Endothelial cell of umbilical vein (primary cell): ENCODE measurements at regions not wholly inside any gene's neighbourhood (a gene's known extent, or its start where the extent isn't known, plus 50 kb on each side); places are given as distances from the start of the nearest gene placed in this dataset.

Source experiments
- BruUV-seq: library from RNA; stranded (reverse); fragments of 400-500 nt; replicated peaks from 2 replicates; lab custom pipeline; 2021; lab: Mats Ljungman, UMichigan
- CTCF ChIA-PET: fragments of 300-600, 350-600 bp; sonication (Branson Sonifier 250); formaldehyde crosslinking; loops from one replicate; lab custom pipeline; 2021; ENCODE audit warnings: antibody characterized with exemption, inconsistent platforms; lab: Charles Lee
- POLR2A ChIA-PET: fragments of 300-600, 350-600 bp; sonication (Branson Sonifier 250); formaldehyde crosslinking; loops from one replicate; lab custom pipeline; 2021; ENCODE audit warnings: antibody characterized with exemption, inconsistent platforms; lab: Charles Lee
- DNase-seq: peaks from one replicate; pipeline ENCODE4 v3.0.0-alpha.2; 2011; ENCODE audit warnings: low read depth, low spot score
- FAIRE-seq: peaks from 2 replicates; lab custom pipeline; 2011; peaks lifted over from hg19 to GRCh38; lab: Jason Lieb, UNC
- H2AFZ ChIP-seq: 2 replicates; pipeline ENCODE4 v1.6.0; 2012; ENCODE audit warnings: low read depth, low read length, control low read depth, inconsistent platforms
- H3K27ac ChIP-seq: 2 replicates; pipeline ENCODE4 v1.5.1; 2011; ENCODE audit warnings: low read depth, mild to moderate bottlenecking, control low read depth, low read length, moderate library complexity; ENCODE audit not compliant: insufficient read depth
- H3K27me3 ChIP-seq, 2 experiments: 2 replicates each; pipeline versions ENCODE4 v1.6.0 to v1.6.1; 2011; ENCODE audit warnings: low read length in 2 of 2, mixed read lengths in 1 of 2; ENCODE audit not compliant: control insufficient read depth in 2 of 2, insufficient read depth in 2 of 2
- H3K36me3 ChIP-seq, 2 experiments: 2 replicates in 1 of 2; 3 replicates in 1 of 2; pipeline ENCODE4 v1.5.1; 2011; ENCODE audit warnings: low read length in 2 of 2, mild to moderate bottlenecking in 1 of 2, moderate library complexity in 1 of 2; ENCODE audit not compliant: control insufficient read depth in 2 of 2, insufficient read depth in 2 of 2; ENCODE audit errors: extremely low read depth in 1 of 2
- H3K4me1 ChIP-seq: 3 replicates; pipeline ENCODE4 v1.5.1; 2011; ENCODE audit warnings: mild to moderate bottlenecking, low read length; ENCODE audit not compliant: control insufficient read depth, insufficient read depth; ENCODE audit errors: extremely low read depth
- H3K4me2 ChIP-seq: 2 replicates; pipeline ENCODE4 v1.6.1; 2011; ENCODE audit warnings: low read length, control low read depth, mixed read lengths; ENCODE audit not compliant: insufficient read depth
- H3K4me3 ChIP-seq, 3 experiments: fragments of 200-600 bp in 1 of 3; sonication (generic), shearing (Covaris generic) in 1 of 3; replicated peaks in 1 of 3; 2 replicates each; pipeline ENCODE4 v1.5.1; 2011 to 2016; ENCODE audit warnings: control low read depth in 3 of 3, low read length in 3 of 3, mild to moderate bottlenecking in 2 of 3, inconsistent platforms in 1 of 3, low read depth in 1 of 3, moderate library complexity in 1 of 3; ENCODE audit not compliant: insufficient read depth in 1 of 3
- H3K79me2 ChIP-seq: 2 replicates; pipeline ENCODE4 v1.6.0; 2012; ENCODE audit warnings: low read length, inconsistent platforms; ENCODE audit not compliant: control insufficient read depth, insufficient read depth
- H3K9ac ChIP-seq: replicated peaks from 2 replicates; pipeline ENCODE3; 2011; ENCODE audit warnings: low read length, control low read depth; ENCODE audit not compliant: insufficient read depth; ENCODE audit errors: extremely low read depth
- H3K9me1 ChIP-seq: replicated peaks from 3 replicates; pipeline ENCODE4 v1.6.0; 2011; ENCODE audit warnings: mild to moderate bottlenecking, low read length; ENCODE audit not compliant: control insufficient read depth, insufficient read depth; ENCODE audit errors: extremely low read depth
- H3K9me3 ChIP-seq: replicated peaks from 2 replicates; pipeline ENCODE4 v1.5.1; 2012; ENCODE audit warnings: low read length, inconsistent platforms; ENCODE audit not compliant: control insufficient read depth, insufficient read depth
- H4K20me1 ChIP-seq: replicated peaks from 2 replicates; pipeline ENCODE3; 2011; ENCODE audit warnings: mild to moderate bottlenecking, low read length; ENCODE audit not compliant: control insufficient read depth, insufficient read depth; ENCODE audit errors: extremely low read depth
- CTCF ChIP-seq, 2 donors: IDR thresholded peaks; 1 replicate in 1 of 2; 2 replicates in 1 of 2; pipeline ENCODE4 v1.5.1; 2011; ENCODE audit warnings: low read length in 2 of 2, mild to moderate bottlenecking in 2 of 2, moderate library complexity in 2 of 2, control low read depth in 1 of 2, inconsistent platforms in 1 of 2, low read depth in 1 of 2; ENCODE audit not compliant: insufficient read depth in 1 of 2; ENCODE audit errors: extremely low read depth in 1 of 2
- EZH2 ChIP-seq: IDR thresholded peaks from 2 replicates; pipeline ENCODE4 v1.6.1; 2012; ENCODE audit warnings: borderline replicate concordance, low read depth, mild to moderate bottlenecking, moderate library complexity, low read length, inconsistent platforms; ENCODE audit not compliant: severe bottlenecking
- FOS ChIP-seq: IDR thresholded peaks from 2 replicates; pipeline ENCODE4 v1.6.1; 2011; ENCODE audit warnings: mild to moderate bottlenecking, low read length, moderate library complexity, borderline replicate concordance; ENCODE audit not compliant: insufficient read depth
- GATA2 ChIP-seq: IDR thresholded peaks from 2 replicates; pipeline ENCODE4 v1.7.0; 2011; ENCODE audit warnings: low read depth, mild to moderate bottlenecking, moderate library complexity, mixed read lengths, low read length; ENCODE audit not compliant: insufficient read length, insufficient read depth
- JUN ChIP-seq: IDR thresholded peaks from 2 replicates; pipeline ENCODE4 v1.6.1; 2011; ENCODE audit warnings: borderline replicate concordance, low read depth; ENCODE audit not compliant: insufficient read length, insufficient read depth
- MAX ChIP-seq: IDR thresholded peaks from 2 replicates; pipeline ENCODE4 v1.6.1; 2011; ENCODE audit not compliant: insufficient read depth, insufficient read length
- MYC ChIP-seq: IDR thresholded peaks from one replicate; pipeline ENCODE4 v1.6.1; 2011; ENCODE audit warnings: mild to moderate bottlenecking, low read depth, low read length
- POLR2A ChIP-seq: IDR thresholded peaks from 2 replicates; pipeline ENCODE4 v1.6.1; 2012; ENCODE audit warnings: low read depth, mild to moderate bottlenecking, control low read depth, low read length
- POLR2AphosphoS5 ChIP-seq: IDR thresholded peaks from 2 replicates; pipeline ENCODE4 v1.6.1; 2012; ENCODE audit warnings: low read depth, mild to moderate bottlenecking, control low read depth, low read length, moderate library complexity; ENCODE audit not compliant: insufficient read depth
- dilution Hi-C: fragments of 300-500 bp; cut with MboI; formaldehyde crosslinking; loops from one replicate; pipeline ENCODE4 v1.15.0; 2019; ENCODE audit warnings: low sequenced_read_pairs; ENCODE audit not compliant: extremely low pct_ligation_motif_present
- intact Hi-C: fragments of 100-400 bp; cut with micrococcal nuclease; formaldehyde crosslinking; loops from one replicate; pipeline ENCODE4 v1.10.0; 2022

- Histone ChIP-seq H3K9me1 (no peaks in the 10 kb centered on the region), H3K4me3 (no peak overlapping the region), H3K79me2 (no peaks in the 10 kb centered on the region), H3K27me3 (no peaks in the 10 kb centered on the region), H3K36me3 (no peaks in the 10 kb centered on the region), H2AFZ (no peak overlapping the region), H3K27ac (no peak overlapping the region), H4K20me1 (no peaks in the 10 kb centered on the region), H3K9ac (no peak overlapping the region), H3K4me2 (no peak overlapping the region), H3K9me3 (no peaks in the 10 kb centered on the region), H3K4me1 (no peaks in the 10 kb centered on the region)
- ChIA-PET POLR2A (no interaction called here), CTCF (no interaction called here)
- DNase-seq (no peak), FAIRE-seq (no peak)
- dilution Hi-C loops (no loop called here), intact Hi-C loops (no loop called here)
- TF ChIP-seq JUN, result no peak
- no peak for TF ChIP-seq GATA2
- TF ChIP-seq CTCF (IDR thresholded peaks at IDR 0.05; ENCODE audit: extremely low read depth in 1 of 2, insufficient read depth in 1 of 2, low read depth in 1 of 2, low read length in 2 of 2), result no peak
- no peak for TF ChIP-seq POLR2A
- TF ChIP-seq EZH2, result no peak
- no peak for TF ChIP-seq FOS
- TF ChIP-seq MAX, result no peak
- no peak for TF ChIP-seq MYC
- TF ChIP-seq POLR2AphosphoS5, result no peak
- no TSS peak for BruUV-seq
Observed at GRCh38 chr12:91940322-91940721, 205.3 kb downstream of the BTG1 start.
